MCF 10A (cell line): ENCODE measurements at regions not wholly inside any gene's neighbourhood (a gene's known extent, or its start where the extent isn't known, plus 50 kb on each side); places are given as distances from the start of the nearest gene placed in this dataset.

Source experiments
- BruUV-seq: library from RNA; stranded (reverse); fragments of 400-500 nt; replicated peaks from 2 replicates; lab custom pipeline; 2021; lab: Mats Ljungman, UMichigan
- CTCF ChIA-PET: fragments of 300-600 bp; sonication (Branson Sonifier 250); formaldehyde crosslinking; extraction: SDS; loops from one replicate; lab custom pipeline; 2021; ENCODE audit warnings: antibody characterized with exemption, inconsistent platforms; lab: Yijun Ruan, JAX
- POLR2A ChIA-PET: fragments of 300-600, 350-650 bp; sonication (Branson Sonifier 250); formaldehyde crosslinking; extraction: SDS; loops from one replicate; lab custom pipeline; 2020; ENCODE audit warnings: antibody characterized with exemption, inconsistent platforms; lab: Yijun Ruan, JAX
- DNase-seq: peaks from one replicate; pipeline ENCODE4 v3.0.0-alpha.2; 2018; ENCODE audit not compliant: unreplicated experiment
- H3K27ac Mint-ChIP-seq: one replicate; pipeline ENCODE4 v1.8.0; 2022; ENCODE audit warnings: mild to moderate bottlenecking, low read depth, mixed read lengths; ENCODE audit not compliant: unreplicated experiment
- H3K27me3 Mint-ChIP-seq: one replicate; pipeline ENCODE4 v1.8.0; 2022; ENCODE audit warnings: mixed read lengths; ENCODE audit not compliant: insufficient read depth, unreplicated experiment
- H3K36me3 Mint-ChIP-seq: one replicate; pipeline ENCODE4 v1.8.0; 2022; ENCODE audit warnings: mild to moderate bottlenecking, moderate library complexity, mixed read lengths; ENCODE audit not compliant: insufficient read depth, unreplicated experiment
- H3K4me1 Mint-ChIP-seq: one replicate; pipeline ENCODE4 v1.8.0; 2022; ENCODE audit warnings: mixed read lengths; ENCODE audit not compliant: insufficient read depth, unreplicated experiment
- H3K4me3 Mint-ChIP-seq: one replicate; pipeline ENCODE4 v1.8.0; 2022; ENCODE audit warnings: mild to moderate bottlenecking, moderate library complexity, mixed read lengths; ENCODE audit not compliant: unreplicated experiment
- H3K9me3 Mint-ChIP-seq: one replicate; pipeline ENCODE4 v1.8.0; 2022; ENCODE audit warnings: mixed read lengths; ENCODE audit not compliant: unreplicated experiment
- intact Hi-C: fragments of 100-400 bp; cut with micrococcal nuclease; formaldehyde crosslinking; loops from 2 replicates; pipeline ENCODE4 v1.14.1; 2022
- TF ChIP-seq, protein P1 (sequence below): fragments of 200-600 bp; IDR thresholded peaks from one replicate; pipeline ENCODE4 v1.8.0; 2022; ENCODE audit warnings: antibody characterized with exemption, mild to moderate bottlenecking; ENCODE audit not compliant: unreplicated experiment

DNA sequence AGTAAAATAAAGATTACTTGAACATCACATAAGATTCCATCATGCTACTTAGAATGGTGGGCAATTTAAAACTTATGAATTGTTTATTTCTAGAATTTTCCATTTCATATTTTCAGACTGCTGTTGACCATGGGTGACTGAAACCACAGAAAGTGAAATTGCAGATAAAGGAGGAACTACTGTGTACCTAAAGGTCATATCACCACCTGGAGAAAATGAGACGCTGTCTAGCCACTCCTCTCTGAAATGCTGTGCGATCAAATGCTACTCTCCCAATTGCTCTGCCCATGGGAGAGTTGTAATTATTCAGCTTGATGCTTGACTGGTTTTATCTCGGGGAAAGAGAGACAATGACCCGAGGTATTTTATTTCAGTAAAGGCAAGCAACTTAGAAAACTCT, 128.9 kb upstream of the ERCC4 start:
- TF ChIP-seq, protein P1, sequence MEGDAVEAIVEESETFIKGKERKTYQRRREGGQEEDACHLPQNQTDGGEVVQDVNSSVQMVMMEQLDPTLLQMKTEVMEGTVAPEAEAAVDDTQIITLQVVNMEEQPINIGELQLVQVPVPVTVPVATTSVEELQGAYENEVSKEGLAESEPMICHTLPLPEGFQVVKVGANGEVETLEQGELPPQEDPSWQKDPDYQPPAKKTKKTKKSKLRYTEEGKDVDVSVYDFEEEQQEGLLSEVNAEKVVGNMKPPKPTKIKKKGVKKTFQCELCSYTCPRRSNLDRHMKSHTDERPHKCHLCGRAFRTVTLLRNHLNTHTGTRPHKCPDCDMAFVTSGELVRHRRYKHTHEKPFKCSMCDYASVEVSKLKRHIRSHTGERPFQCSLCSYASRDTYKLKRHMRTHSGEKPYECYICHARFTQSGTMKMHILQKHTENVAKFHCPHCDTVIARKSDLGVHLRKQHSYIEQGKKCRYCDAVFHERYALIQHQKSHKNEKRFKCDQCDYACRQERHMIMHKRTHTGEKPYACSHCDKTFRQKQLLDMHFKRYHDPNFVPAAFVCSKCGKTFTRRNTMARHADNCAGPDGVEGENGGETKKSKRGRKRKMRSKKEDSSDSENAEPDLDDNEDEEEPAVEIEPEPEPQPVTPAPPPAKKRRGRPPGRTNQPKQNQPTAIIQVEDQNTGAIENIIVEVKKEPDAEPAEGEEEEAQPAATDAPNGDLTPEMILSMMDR = no peak
- no peaks in the 10 kb centered on the region for H3K36me3 Mint-ChIP-seq
- ChIA-PET POLR2A (no interaction called here), CTCF (no interaction called here)
- no peak overlapping the region for H3K27ac Mint-ChIP-seq
- peaks cover 10% of the 10 kb centered on the region for H3K27me3 Mint-ChIP-seq
- no peak for DNase-seq
- H3K4me1 Mint-ChIP-seq = no peaks in the 10 kb centered on the region
- H3K4me3 Mint-ChIP-seq = no peak overlapping the region
- intact Hi-C loops = no loop called here
- H3K9me3 Mint-ChIP-seq = no peaks in the 10 kb centered on the region
- BruUV-seq = no TSS peak

DNA sequence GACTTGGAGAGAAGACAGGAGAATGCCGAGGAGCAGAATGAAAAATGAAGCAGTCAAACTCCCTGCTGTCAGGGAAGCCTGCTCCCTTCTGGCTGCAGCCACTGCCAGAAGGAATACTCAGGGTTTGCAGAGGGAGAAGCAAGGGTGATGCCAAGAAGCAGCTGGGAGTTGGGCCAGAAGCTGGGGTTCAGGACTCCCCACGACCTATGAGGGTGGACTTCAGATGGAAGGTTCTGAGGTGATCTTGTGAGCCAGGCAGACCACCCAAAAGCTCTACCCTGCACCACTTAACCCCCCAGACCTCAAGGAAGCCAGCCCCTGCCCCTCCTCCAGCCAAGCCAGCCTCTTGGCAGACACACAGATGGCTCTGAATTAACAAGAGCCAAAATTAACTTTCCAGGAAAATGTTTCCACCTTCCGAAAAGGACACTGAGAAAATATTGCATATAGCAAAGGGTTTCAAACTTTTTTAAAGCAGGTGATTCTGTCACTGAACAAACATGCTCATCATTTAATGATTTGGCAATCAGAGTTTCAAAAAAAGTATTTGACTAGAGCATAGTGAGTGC, 126.0 kb upstream of the ERCC4 start:
- ChIA-PET POLR2A (interaction anchor here (0.6 kb wide), 1 partner anchor 18 kb away, joined by 3 read pairs; no protein-coding TSS in a partner anchor), CTCF (no interaction called here)
- Mint-ChIP-seq H3K27me3 (peaks cover 10% of the 10 kb centered on the region), H3K4me3 (no peak overlapping the region), H3K27ac (no peak overlapping the region), H3K36me3 (no peaks in the 10 kb centered on the region), H3K9me3 (no peaks in the 10 kb centered on the region), H3K4me1 (no peaks in the 10 kb centered on the region)
- DNase-seq = no peak
- TF ChIP-seq, protein P1 = no peak
- no TSS peak for BruUV-seq
- intact Hi-C loops = no loop called here

DNA sequence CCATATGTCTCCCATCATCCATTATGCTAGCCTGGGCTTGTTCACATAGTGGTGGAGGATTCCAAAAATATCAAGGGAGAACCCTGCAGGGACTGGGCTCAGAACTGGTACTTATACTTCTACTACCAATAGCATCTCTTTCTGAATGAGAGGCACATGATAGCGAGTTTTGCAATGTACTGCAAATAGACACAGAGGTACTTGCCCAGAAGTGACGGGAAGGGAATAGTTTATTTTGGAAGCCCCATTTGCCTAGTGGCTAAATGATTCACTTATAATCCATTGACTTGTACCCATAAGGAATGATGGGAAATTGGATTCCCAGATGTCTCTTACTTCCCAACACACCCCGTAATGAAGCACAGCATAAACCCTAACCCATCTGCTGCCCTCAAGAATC, 124.8 kb upstream of the ERCC4 start:
- TF ChIP-seq, protein P1 = no peak
- H3K27me3 Mint-ChIP-seq = peaks cover 10% of the 10 kb centered on the region
- H3K27ac Mint-ChIP-seq = no peak overlapping the region
- H3K9me3 Mint-ChIP-seq = no peaks in the 10 kb centered on the region
- ChIA-PET POLR2A (no interaction called here), CTCF (no interaction called here)
- intact Hi-C loops = no loop called here
- H3K4me1 Mint-ChIP-seq = no peaks in the 10 kb centered on the region
- BruUV-seq = no TSS peak
- H3K36me3 Mint-ChIP-seq = no peaks in the 10 kb centered on the region
- DNase-seq = peak; percentile 22
- no peak overlapping the region for H3K4me3 Mint-ChIP-seq

DNA sequence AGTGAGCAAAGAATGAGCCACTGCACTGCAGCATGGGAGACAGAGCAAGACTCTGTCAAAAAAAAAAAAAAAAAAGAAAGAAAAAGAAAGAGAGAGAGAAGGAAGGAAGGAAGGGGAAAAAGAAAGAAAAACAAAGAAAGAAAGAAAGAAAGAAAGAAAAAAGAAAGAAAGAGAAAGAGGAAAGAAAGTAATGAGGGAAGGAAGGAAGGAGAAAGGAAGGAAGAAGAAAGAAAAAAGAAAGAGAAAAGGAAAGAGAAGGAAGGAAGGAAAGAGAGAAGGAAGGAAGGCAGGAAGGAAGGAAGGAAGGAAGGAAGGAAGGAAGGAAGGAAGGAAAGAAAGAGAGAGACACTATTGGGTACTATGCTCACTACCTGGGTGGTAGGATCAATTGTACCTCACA, 122.2 kb upstream of the ERCC4 start:
- H3K4me1 Mint-ChIP-seq = no peaks in the 10 kb centered on the region
- DNase-seq = no peak
- no TSS peak for BruUV-seq
- intact Hi-C loops = no loop called here
- TF ChIP-seq, protein P1 = no peak
- peaks cover 6% of the 10 kb centered on the region for H3K27me3 Mint-ChIP-seq
- POLR2A ChIA-PET = no interaction called here
- H3K27ac Mint-ChIP-seq = no peak overlapping the region
- no peaks in the 10 kb centered on the region for H3K36me3 Mint-ChIP-seq
- H3K9me3 Mint-ChIP-seq = no peaks in the 10 kb centered on the region
- CTCF ChIA-PET = no interaction called here
- H3K4me3 Mint-ChIP-seq = no peak overlapping the region
